ENCODE measurements at regions not wholly inside any gene's neighbourhood (a gene's known extent, or its start where the extent isn't known, plus 50 kb on each side); places are given as distances from the start of the nearest gene placed in this dataset.

GRCh38 chr10:61120805-61121204, 176.8 kb upstream of the RHOBTB1 start:
- no peak for TF ChIP-seq CTCF (IDR thresholded peaks at IDR 0.05)
- TF ChIP-seq POLR2A (IDR thresholded peaks at IDR 0.05): no peak

Measured in right lobe of liver (tissue), 4 donors.